H9 (cell line): ENCODE measurements at regions not wholly inside any gene's neighbourhood (a gene's known extent, or its start where the extent isn't known, plus 50 kb on each side); places are given as distances from the start of the nearest gene placed in this dataset.

Experiments used
- DNase-seq: peaks from one replicate; pipeline ENCODE4 v3.0.0-alpha.2; 2017
- H2AFZ ChIP-seq: one replicate; pipeline ENCODE4 v1.6.1; 2013; ENCODE audit warnings: mild to moderate bottlenecking, low read length, control low read depth, moderate library complexity
- H2AK5ac ChIP-seq: 2 replicates; pipeline ENCODE4 v1.6.1; 2013; ENCODE audit warnings: low read length, control low read depth, mixed read lengths; ENCODE audit not compliant: insufficient read length
- H2BK120ac ChIP-seq: one replicate; pipeline ENCODE4 v1.6.1; 2013; ENCODE audit warnings: low read depth, mild to moderate bottlenecking, low read length, control low read depth, inconsistent platforms; ENCODE audit not compliant: poor library complexity, severe bottlenecking
- H2BK12ac ChIP-seq: 2 replicates; pipeline ENCODE4 v1.6.1; 2013; ENCODE audit warnings: low read length, control low read depth, mixed read lengths, low read depth; ENCODE audit not compliant: insufficient read length
- H2BK15ac ChIP-seq: 2 replicates; pipeline ENCODE4 v1.6.1; 2013; ENCODE audit warnings: low read depth, low read length, control low read depth
- H2BK20ac ChIP-seq: one replicate; pipeline ENCODE4 v1.6.1; 2013; ENCODE audit warnings: low read depth, mild to moderate bottlenecking, low read length, control low read depth, inconsistent platforms; ENCODE audit not compliant: poor library complexity, severe bottlenecking
- H2BK5ac ChIP-seq: 2 replicates; pipeline ENCODE4 v1.6.1; 2013; ENCODE audit warnings: low read length, control low read depth, mixed read lengths; ENCODE audit not compliant: insufficient read length
- H3K14ac ChIP-seq: 2 replicates; pipeline ENCODE4 v1.6.1; 2013; ENCODE audit warnings: low read length, control low read depth; ENCODE audit not compliant: insufficient read depth
- H3K18ac ChIP-seq: 2 replicates; pipeline ENCODE4 v1.6.1; 2013; ENCODE audit warnings: low read depth, mild to moderate bottlenecking, mixed read lengths, low read length, control low read depth; ENCODE audit not compliant: insufficient read length
- H3K23ac ChIP-seq: 2 replicates; pipeline ENCODE4 v1.6.1; 2013; ENCODE audit warnings: low read length, control low read depth, mixed read lengths, low read depth; ENCODE audit not compliant: insufficient read length
- H3K23me2 ChIP-seq: 2 replicates; pipeline ENCODE4 v1.6.1; 2013; ENCODE audit warnings: low read depth, mild to moderate bottlenecking, mixed read lengths, low read length, control low read depth; ENCODE audit not compliant: insufficient read length, poor library complexity, severe bottlenecking
- H3K27ac ChIP-seq: 2 replicates; pipeline ENCODE4 v1.5.1; 2013; ENCODE audit warnings: low read length, control low read depth, mixed read lengths, low read depth; ENCODE audit not compliant: insufficient read length
- H3K27me3 ChIP-seq: 2 replicates; pipeline ENCODE4 v1.6.1; 2013; ENCODE audit warnings: low read length, control low read depth, inconsistent platforms; ENCODE audit not compliant: insufficient read depth
- H3K4ac ChIP-seq: 2 replicates; pipeline ENCODE4 v1.6.1; 2013; ENCODE audit warnings: low read depth, mild to moderate bottlenecking, control low read depth, inconsistent platforms, low read length, moderate library complexity
- H3K4me1 ChIP-seq: 2 replicates; pipeline ENCODE4 v1.6.1; 2013; ENCODE audit warnings: low read length, control low read depth, inconsistent platforms; ENCODE audit not compliant: insufficient read depth
- H3K4me2 ChIP-seq: 2 replicates; pipeline ENCODE4 v1.6.1; 2013; ENCODE audit warnings: low read length, control low read depth, mixed read lengths; ENCODE audit not compliant: insufficient read length, insufficient read depth
- H3K56ac ChIP-seq: 2 replicates; pipeline ENCODE4 v1.6.1; 2013; ENCODE audit warnings: low read depth, mild to moderate bottlenecking, mixed read lengths, low read length, control low read depth; ENCODE audit not compliant: insufficient read length
- H3K79me1 ChIP-seq: 2 replicates; pipeline ENCODE4 v1.6.1; 2013; ENCODE audit warnings: low read depth, mild to moderate bottlenecking, moderate library complexity, low read length, control low read depth, inconsistent platforms; ENCODE audit not compliant: insufficient read depth, poor library complexity, severe bottlenecking
- H3K79me2 ChIP-seq: 2 replicates; pipeline ENCODE4 v1.6.1; 2013; ENCODE audit warnings: low read length, control low read depth, inconsistent platforms; ENCODE audit not compliant: insufficient read depth
- H3K9ac ChIP-seq: 2 replicates; pipeline ENCODE4 v1.6.1; 2013; ENCODE audit warnings: low read length, control low read depth, mixed read lengths; ENCODE audit not compliant: insufficient read length; ENCODE audit errors: extremely low read depth
- H3K9me3 ChIP-seq: one replicate; pipeline ENCODE4 v1.6.1; 2013; ENCODE audit warnings: low read depth, low read length, inconsistent platforms; ENCODE audit not compliant: control insufficient read depth
- H3T11ph ChIP-seq: one replicate; pipeline ENCODE4 v1.6.1; 2013; ENCODE audit warnings: mild to moderate bottlenecking, low read length, control low read depth, inconsistent platforms
- H4K20me1 ChIP-seq: one replicate; pipeline ENCODE4 v1.6.1; 2013; ENCODE audit not compliant: control insufficient read depth, insufficient read length, insufficient read depth
- H4K5ac ChIP-seq: 2 replicates; pipeline ENCODE4 v1.6.1; 2013; ENCODE audit warnings: low read depth, mild to moderate bottlenecking, mixed read lengths, low read length, control low read depth; ENCODE audit not compliant: insufficient read length
- H4K8ac ChIP-seq: replicated peaks from 2 replicates; pipeline ENCODE4 v1.6.1; 2013; ENCODE audit warnings: low read length, control low read depth, mixed read lengths, low read depth; ENCODE audit not compliant: insufficient read length
- H4K91ac ChIP-seq: 2 replicates; pipeline ENCODE4 v1.6.1; 2013; ENCODE audit warnings: low read depth, mild to moderate bottlenecking, moderate library complexity, mixed read lengths, low read length, control low read depth; ENCODE audit not compliant: insufficient read length
- H3K27ac Mint-ChIP-seq, 3 experiments: 2 replicates in 2 of 3; 3 replicates in 1 of 3; pipeline ENCODE4 v1.8.0; 2020 to 2021; ENCODE audit warnings: mixed read lengths in 3 of 3, mild to moderate bottlenecking in 1 of 3, moderate library complexity in 1 of 3
- H3K27me3 Mint-ChIP-seq: 2 replicates; pipeline ENCODE4 v1.8.0; 2021; ENCODE audit warnings: low read depth, mild to moderate bottlenecking, moderate library complexity, mixed read lengths
- H3K36me3 Mint-ChIP-seq, 3 experiments: 2 replicates in 2 of 3; 3 replicates in 1 of 3; pipeline ENCODE4 v1.8.0; 2020 to 2021; ENCODE audit warnings: low read depth in 3 of 3, mixed read lengths in 3 of 3; ENCODE audit not compliant: insufficient read depth in 1 of 3
- H3K4me1 Mint-ChIP-seq, 2 experiments: 2 replicates each; pipeline ENCODE4 v1.8.0; 2020; ENCODE audit warnings: mixed read lengths in 2 of 2
- H3K4me3 Mint-ChIP-seq, 2 experiments: 2 replicates in 1 of 2; 3 replicates in 1 of 2; pipeline ENCODE4 v1.8.0; 2020 to 2021; ENCODE audit warnings: mild to moderate bottlenecking in 2 of 2, mixed read lengths in 2 of 2, moderate library complexity in 1 of 2
- H3K9me3 Mint-ChIP-seq, 2 experiments: 2 replicates in 1 of 2; 3 replicates in 1 of 2; pipeline ENCODE4 v1.8.0; 2020; ENCODE audit warnings: mild to moderate bottlenecking in 2 of 2, mixed read lengths in 2 of 2, moderate library complexity in 1 of 2
- WGBS: extraction: QIAGEN DNeasy Blood & Tissue Kit; methylation state at CpG from one replicate; pipeline ENCODE4 v1.1.7; 2013; ENCODE audit warnings: missing lambda C conversion rate, low lambda C conversion rate, mixed read lengths; ENCODE audit not compliant: insufficient read length; ENCODE audit errors: extremely low coverage; 5-methylcytosine and 5-hydroxymethylcytosine counted together
- TF ChIP-seq, protein P1 (sequence below): fragments of 200-600 bp; sonication (generic); conservative IDR thresholded peaks from 3 replicates; pipeline ENCODE4 v1.8.0; 2021; ENCODE audit warnings: antibody characterized with exemption, mild to moderate bottlenecking

DNA sequence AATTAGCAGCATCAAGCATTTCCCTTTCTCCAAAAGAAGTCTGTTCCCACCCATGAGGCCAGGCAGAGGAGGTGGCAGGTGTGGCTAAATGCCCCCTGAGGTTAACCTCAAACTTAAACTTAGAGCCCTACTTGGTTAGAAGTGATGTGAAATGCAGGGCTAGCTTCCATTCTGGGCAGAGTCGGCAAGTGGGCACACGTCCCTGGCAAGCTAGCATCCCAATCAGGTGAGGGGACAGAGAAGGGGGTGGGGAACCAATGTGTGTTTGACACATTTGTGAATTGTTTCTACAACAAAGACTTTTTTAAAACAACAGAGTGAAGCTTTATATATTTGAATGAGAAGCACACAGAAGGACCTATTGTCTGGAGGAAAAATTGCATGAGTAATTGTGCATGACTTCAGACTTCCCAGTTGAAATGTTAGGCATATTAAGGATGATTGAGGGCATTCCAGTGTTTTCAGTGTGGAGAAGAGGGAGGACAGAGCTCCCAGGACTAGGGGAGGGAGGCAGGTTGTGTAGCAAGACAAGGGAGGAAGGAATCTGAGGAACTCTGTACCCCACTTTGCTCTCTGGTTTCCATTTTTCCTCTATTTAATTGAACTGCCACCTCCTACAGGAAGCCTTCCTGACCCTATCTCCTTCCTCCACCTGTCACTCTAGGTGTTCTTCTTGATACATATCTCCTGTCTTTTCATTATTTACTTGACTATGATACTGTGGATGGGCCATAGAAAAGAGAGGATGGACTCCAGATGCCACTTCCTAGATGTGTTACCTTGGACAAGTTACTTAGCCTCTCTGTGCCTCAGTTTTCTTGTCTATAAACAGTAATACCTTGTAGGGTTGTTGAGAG, 83.3 kb upstream of the PICALM start:
- H3K56ac ChIP-seq: no peak overlapping the region
- H3K79me2 ChIP-seq: no peaks in the 10 kb centered on the region
- Mint-ChIP-seq H3K4me3 (no peak overlapping the region), H3K36me3 (no peaks in the 10 kb centered on the region), H3K27ac (no peak overlapping the region), H3K27me3 (peaks cover 12% of the 10 kb centered on the region), H3K9me3 (no peaks in the 10 kb centered on the region), H3K4me1 (peaks cover 22 to 32% of the 10 kb centered on the region in 2 experiments)
- no peaks in the 10 kb centered on the region for H3K27me3 ChIP-seq
- peaks cover 4% of the 10 kb centered on the region; the same call in 1 of the 2 replicates for H3K4me1 ChIP-seq
- no peaks in the 10 kb centered on the region for H3K23me2 ChIP-seq
- H2BK12ac ChIP-seq: no peak overlapping the region
- H4K91ac ChIP-seq: no peak overlapping the region
- no peak overlapping the region for H2BK120ac ChIP-seq
- no peak overlapping the region for H4K8ac ChIP-seq
- no peak overlapping the region; the same call in 1 of the 2 replicates for H3K14ac ChIP-seq
- no peak overlapping the region for H3K27ac ChIP-seq
- DNase-seq: no peak
- no peak overlapping the region for H3K23ac ChIP-seq
- H3K9me3 ChIP-seq: no peaks in the 10 kb centered on the region
- H3T11ph ChIP-seq: no peak overlapping the region
- no peak overlapping the region for H3K4me2 ChIP-seq
- WGBS: no CpG with 5 or more reads among the region's 2 CpGs
- H3K9ac ChIP-seq: no peak overlapping the region
- TF ChIP-seq, protein P1, sequence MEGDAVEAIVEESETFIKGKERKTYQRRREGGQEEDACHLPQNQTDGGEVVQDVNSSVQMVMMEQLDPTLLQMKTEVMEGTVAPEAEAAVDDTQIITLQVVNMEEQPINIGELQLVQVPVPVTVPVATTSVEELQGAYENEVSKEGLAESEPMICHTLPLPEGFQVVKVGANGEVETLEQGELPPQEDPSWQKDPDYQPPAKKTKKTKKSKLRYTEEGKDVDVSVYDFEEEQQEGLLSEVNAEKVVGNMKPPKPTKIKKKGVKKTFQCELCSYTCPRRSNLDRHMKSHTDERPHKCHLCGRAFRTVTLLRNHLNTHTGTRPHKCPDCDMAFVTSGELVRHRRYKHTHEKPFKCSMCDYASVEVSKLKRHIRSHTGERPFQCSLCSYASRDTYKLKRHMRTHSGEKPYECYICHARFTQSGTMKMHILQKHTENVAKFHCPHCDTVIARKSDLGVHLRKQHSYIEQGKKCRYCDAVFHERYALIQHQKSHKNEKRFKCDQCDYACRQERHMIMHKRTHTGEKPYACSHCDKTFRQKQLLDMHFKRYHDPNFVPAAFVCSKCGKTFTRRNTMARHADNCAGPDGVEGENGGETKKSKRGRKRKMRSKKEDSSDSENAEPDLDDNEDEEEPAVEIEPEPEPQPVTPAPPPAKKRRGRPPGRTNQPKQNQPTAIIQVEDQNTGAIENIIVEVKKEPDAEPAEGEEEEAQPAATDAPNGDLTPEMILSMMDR: no peak
- H4K5ac ChIP-seq: no peak overlapping the region
- no peak overlapping the region for H2AFZ ChIP-seq
- no peak overlapping the region for H2BK5ac ChIP-seq
- H2AK5ac ChIP-seq: no peak overlapping the region
- no peaks in the 10 kb centered on the region for H3K79me1 ChIP-seq
- H2BK20ac ChIP-seq: no peak overlapping the region
- H2BK15ac ChIP-seq: no peak overlapping the region
- no peaks in the 10 kb centered on the region for H4K20me1 ChIP-seq
- no peak overlapping the region for H3K18ac ChIP-seq
- H3K4ac ChIP-seq: no peak overlapping the region
